ENCODE measurements at regions not wholly inside any gene's neighbourhood (a gene's known extent, or its start where the extent isn't known, plus 50 kb on each side); places are given as distances from the start of the nearest gene placed in this dataset.

DNA sequence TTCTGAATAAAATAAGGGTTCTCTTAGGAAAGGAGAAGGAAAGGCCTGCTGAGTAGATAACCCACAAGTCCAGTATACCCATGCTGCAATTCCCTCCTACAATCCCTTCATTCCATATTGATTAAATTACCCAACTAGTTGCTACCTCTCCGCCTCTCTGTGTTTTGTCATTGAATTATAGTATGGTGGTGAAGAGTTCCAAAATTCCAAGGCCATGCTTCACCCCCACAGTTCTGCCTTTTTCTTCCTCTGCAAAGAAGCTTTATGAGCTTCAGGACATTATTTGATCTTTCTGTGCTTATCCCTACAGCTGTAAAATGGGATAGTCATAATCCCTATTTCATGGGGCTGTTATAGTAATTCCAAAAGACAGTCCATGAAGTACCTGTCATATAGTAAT is 215.6 kb downstream of the ACTL7B start:
- TF ChIP-seq, protein P1, sequence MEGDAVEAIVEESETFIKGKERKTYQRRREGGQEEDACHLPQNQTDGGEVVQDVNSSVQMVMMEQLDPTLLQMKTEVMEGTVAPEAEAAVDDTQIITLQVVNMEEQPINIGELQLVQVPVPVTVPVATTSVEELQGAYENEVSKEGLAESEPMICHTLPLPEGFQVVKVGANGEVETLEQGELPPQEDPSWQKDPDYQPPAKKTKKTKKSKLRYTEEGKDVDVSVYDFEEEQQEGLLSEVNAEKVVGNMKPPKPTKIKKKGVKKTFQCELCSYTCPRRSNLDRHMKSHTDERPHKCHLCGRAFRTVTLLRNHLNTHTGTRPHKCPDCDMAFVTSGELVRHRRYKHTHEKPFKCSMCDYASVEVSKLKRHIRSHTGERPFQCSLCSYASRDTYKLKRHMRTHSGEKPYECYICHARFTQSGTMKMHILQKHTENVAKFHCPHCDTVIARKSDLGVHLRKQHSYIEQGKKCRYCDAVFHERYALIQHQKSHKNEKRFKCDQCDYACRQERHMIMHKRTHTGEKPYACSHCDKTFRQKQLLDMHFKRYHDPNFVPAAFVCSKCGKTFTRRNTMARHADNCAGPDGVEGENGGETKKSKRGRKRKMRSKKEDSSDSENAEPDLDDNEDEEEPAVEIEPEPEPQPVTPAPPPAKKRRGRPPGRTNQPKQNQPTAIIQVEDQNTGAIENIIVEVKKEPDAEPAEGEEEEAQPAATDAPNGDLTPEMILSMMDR (IDR thresholded peaks at IDR 0.05), result no peak
- TF ChIP-seq POLR2AphosphoS5 (IDR thresholded peaks at IDR 0.05) (no peak), POLR2A (IDR thresholded peaks at IDR 0.05) (no peak)

Data from transverse colon (tissue), 4 donors.